ENCODE measurements at regions not wholly inside any gene's neighbourhood (a gene's known extent, or its start where the extent isn't known, plus 50 kb on each side); places are given as distances from the start of the nearest gene placed in this dataset.

- ChIA-PET CTCF (no interaction called here), POLR2A (no interaction called here)
- Mint-ChIP-seq H3K9me3 (ENCODE audit: insufficient read depth) (no peaks in the 10 kb centered on the region), H3K4me1 (no peaks in the 10 kb centered on the region), H3K27ac (no peak overlapping the region), H3K4me3 (no peak overlapping the region), H3K27me3 (peaks cover 3% of the 10 kb centered on the region)
- ATAC-seq (ENCODE audit: low read depth) (no peak), DNase-seq (no peak)
- H3K27ac ChIP-seq (ENCODE audit: low read length in 2 of 2), result no peak overlapping the region
- no peaks in the 10 kb centered on the region for H3K27me3 ChIP-seq (replicated peaks in 1 of 4; ENCODE audit: control extremely low read depth in 1 of 4, control insufficient read depth in 3 of 4, insufficient read depth in 4 of 4, low read length in 3 of 4)
- no peaks in the 10 kb centered on the region for H3K36me3 ChIP-seq (replicated peaks in 1 of 2; ENCODE audit: control extremely low read depth in 1 of 2, control insufficient read depth in 1 of 2, extremely low read depth in 1 of 2, insufficient read depth in 2 of 2, low read length in 1 of 2)
- intact Hi-C loops (cut with micrococcal nuclease), result no loop called here
- TF ChIP-seq CTCF (IDR thresholded peaks at IDR 0.05) (no peak), EZH2 (IDR thresholded peaks at IDR 0.05; ENCODE audit: borderline replicate concordance, insufficient read depth, low read depth, low read length, poor library complexity, severe bottlenecking) (no peak)
- no peaks in the 10 kb centered on the region for H4K20me1 ChIP-seq (ENCODE audit: control insufficient read depth, insufficient read depth, low read length, poor library complexity, severe bottlenecking)
- no peak overlapping the region for H3K4me2 ChIP-seq (replicated peaks; ENCODE audit: low read depth, low read length, poor library complexity, severe bottlenecking)
- WGBS (ENCODE audit: insufficient coverage), result 50% methylated on average over 1 of the region's 2 CpGs
- H3K79me2 ChIP-seq (ENCODE audit: control insufficient read depth, insufficient read depth, low read length), result no peaks in the 10 kb centered on the region
- H3K4me3 ChIP-seq (ENCODE audit: control extremely low read depth in 1 of 5, extremely low read depth in 1 of 5, insufficient read depth in 1 of 5, low read depth in 2 of 5, low read length in 4 of 5), result no peak overlapping the region
- H3K4me1 ChIP-seq (ENCODE audit: control insufficient read depth in 2 of 2, insufficient read depth in 2 of 2, low read length in 2 of 2), result no peaks in the 10 kb centered on the region
- no peak overlapping the region for H3K9ac ChIP-seq (ENCODE audit: low read length)
- H3K9me3 ChIP-seq (ENCODE audit: control extremely low read depth in 1 of 3, control insufficient read depth in 2 of 3, insufficient read depth in 1 of 3, low read length in 2 of 3), result no peaks in the 10 kb centered on the region
- H2AFZ ChIP-seq (ENCODE audit: insufficient read depth, low read depth, low read length, poor library complexity, severe bottlenecking), result no peak overlapping the region
Observed at GRCh38 chr1:213464786-213465460, 413.9 kb downstream of the RPS6KC1 start.

- Histone ChIP-seq H4K20me1 (ENCODE audit: control insufficient read depth, insufficient read depth, low read length, poor library complexity, severe bottlenecking) (no peaks in the 10 kb centered on the region), H3K27ac (ENCODE audit: low read length in 2 of 2) (no peak overlapping the region), H3K27me3 (replicated peaks in 1 of 4; ENCODE audit: control extremely low read depth in 1 of 4, control insufficient read depth in 3 of 4, insufficient read depth in 4 of 4, low read length in 3 of 4) (no peaks in the 10 kb centered on the region), H3K79me2 (ENCODE audit: control insufficient read depth, insufficient read depth, low read length) (no peaks in the 10 kb centered on the region), H3K36me3 (replicated peaks in 1 of 2; ENCODE audit: control extremely low read depth in 1 of 2, control insufficient read depth in 1 of 2, extremely low read depth in 1 of 2, insufficient read depth in 2 of 2, low read length in 1 of 2) (no peaks in the 10 kb centered on the region), H3K4me1 (ENCODE audit: control insufficient read depth in 2 of 2, insufficient read depth in 2 of 2, low read length in 2 of 2) (no peaks in the 10 kb centered on the region), H2AFZ (ENCODE audit: insufficient read depth, low read depth, low read length, poor library complexity, severe bottlenecking) (no peak overlapping the region), H3K4me3 (ENCODE audit: control extremely low read depth in 1 of 5, extremely low read depth in 1 of 5, insufficient read depth in 1 of 5, low read depth in 2 of 5, low read length in 4 of 5) (no peak overlapping the region), H3K9ac (ENCODE audit: low read length) (no peak overlapping the region), H3K9me3 (ENCODE audit: control extremely low read depth in 1 of 3, control insufficient read depth in 2 of 3, insufficient read depth in 1 of 3, low read length in 2 of 3) (no peaks in the 10 kb centered on the region), H3K4me2 (replicated peaks; ENCODE audit: low read depth, low read length, poor library complexity, severe bottlenecking) (no peak overlapping the region)
- intact Hi-C loops (cut with micrococcal nuclease), result no loop called here
- CTCF ChIA-PET, result no interaction called here
- no peaks in the 10 kb centered on the region for H3K9me3 Mint-ChIP-seq (ENCODE audit: insufficient read depth)
- POLR2A ChIA-PET, result no interaction called here
- TF ChIP-seq EZH2 (IDR thresholded peaks at IDR 0.05; ENCODE audit: borderline replicate concordance, insufficient read depth, low read depth, low read length, poor library complexity, severe bottlenecking) (no peak), CTCF (IDR thresholded peaks at IDR 0.05) (no peak)
- H3K4me1 Mint-ChIP-seq, result no peaks in the 10 kb centered on the region
- no peak overlapping the region for H3K4me3 Mint-ChIP-seq
- H3K27ac Mint-ChIP-seq, result no peak overlapping the region
- no peak for DNase-seq
- ATAC-seq (ENCODE audit: low read depth), result no peak
- H3K27me3 Mint-ChIP-seq, result peaks cover 3% of the 10 kb centered on the region
Observed at GRCh38 chr1:213466541-213466940, 415.5 kb downstream of the RPS6KC1 start.

Data from B cell (primary cell).